ENCODE measurements at regions not wholly inside any gene's neighbourhood (a gene's known extent, or its start where the extent isn't known, plus 50 kb on each side); places are given as distances from the start of the nearest gene placed in this dataset.

DNA sequence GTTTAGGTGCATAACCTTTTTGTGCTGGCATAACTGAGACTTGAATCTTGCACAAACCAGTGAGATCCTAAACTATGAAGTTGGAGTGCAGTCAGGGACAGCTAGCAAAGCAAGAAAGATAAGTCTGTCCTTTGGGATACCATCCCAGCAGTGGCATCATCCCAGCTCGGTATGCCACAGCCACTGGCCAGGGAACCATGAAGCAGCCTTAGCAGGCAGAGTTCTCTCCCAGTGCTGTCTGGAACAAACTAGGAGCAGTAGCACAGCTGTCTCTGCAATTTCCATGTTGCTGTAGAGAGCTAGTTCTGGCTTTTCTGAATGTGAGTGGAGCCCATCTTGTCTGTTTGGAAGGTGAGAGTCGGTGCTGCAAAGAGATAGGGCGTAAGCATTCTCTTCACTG is 130.3 kb downstream of the DTWD1 start:
- Histone ChIP-seq H3K27me3 (replicated peaks; ENCODE audit: control insufficient read depth, insufficient read depth, low read length) (no peaks in the 10 kb centered on the region), H3K4me3 (ENCODE audit: low read length) (no peak overlapping the region), H3K9me3 (ENCODE audit: control insufficient read depth, low read length) (no peaks in the 10 kb centered on the region), H3K9ac (ENCODE audit: low read length) (peak overlapping the region; percentile 43), H3K4me1 (ENCODE audit: control insufficient read depth, insufficient read depth, low read length) (peaks cover 25% of the 10 kb centered on the region), H3K36me3 (ENCODE audit: control insufficient read depth, insufficient read depth, low read length, severe bottlenecking) (no peaks in the 10 kb centered on the region)
- no peak for DNase-seq (ENCODE audit: low read depth)

DNA sequence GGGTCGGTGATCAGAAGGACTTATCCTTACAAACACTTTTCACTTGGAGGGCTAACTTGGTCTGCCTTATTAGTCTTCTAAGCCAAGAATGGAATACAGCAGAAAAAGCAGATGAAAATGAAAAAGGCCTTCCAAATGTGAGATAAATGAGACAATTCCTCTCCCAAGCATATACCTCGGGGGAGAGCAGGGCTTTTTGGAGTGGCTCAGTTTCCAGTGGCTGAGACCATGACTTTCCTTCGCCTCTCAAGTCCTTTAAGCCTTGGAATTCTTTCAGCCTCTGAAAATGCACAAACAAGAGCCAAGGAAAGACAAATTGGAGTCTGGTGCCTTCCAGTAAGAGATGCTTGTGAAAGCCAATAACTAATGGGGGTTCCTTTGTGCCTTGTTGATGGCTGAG is 130.9 kb downstream of the DTWD1 start:
- Histone ChIP-seq H3K9me3 (ENCODE audit: control insufficient read depth, low read length) (no peaks in the 10 kb centered on the region), H3K36me3 (ENCODE audit: control insufficient read depth, insufficient read depth, low read length, severe bottlenecking) (no peaks in the 10 kb centered on the region), H3K4me1 (ENCODE audit: control insufficient read depth, insufficient read depth, low read length) (peaks cover 25% of the 10 kb centered on the region), H3K4me3 (ENCODE audit: low read length) (no peak overlapping the region), H3K9ac (ENCODE audit: low read length) (peak overlapping the region; percentile 43), H3K27me3 (replicated peaks; ENCODE audit: control insufficient read depth, insufficient read depth, low read length) (no peaks in the 10 kb centered on the region)
- no peak for DNase-seq (ENCODE audit: low read depth)

DNA sequence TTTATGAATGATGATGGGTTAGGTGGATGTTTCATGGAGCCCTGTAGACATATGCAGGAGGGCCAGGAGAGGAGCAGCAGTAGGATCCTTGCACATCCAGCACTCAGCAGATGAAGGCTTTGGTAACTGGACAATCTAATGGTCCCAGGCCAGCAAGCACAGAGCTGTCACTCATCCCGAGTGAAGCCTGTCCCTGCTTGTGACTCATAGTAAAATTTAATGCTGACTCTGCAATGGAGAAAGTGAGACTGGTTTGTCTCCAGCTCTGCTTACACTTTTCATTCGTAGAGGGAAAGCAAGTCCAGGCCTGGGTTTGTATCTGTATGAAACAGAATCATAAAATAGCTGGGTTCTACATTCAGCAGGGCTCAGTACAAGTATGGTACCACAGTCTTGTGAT is 131.7 kb downstream of the DTWD1 start:
- Histone ChIP-seq H3K36me3 (ENCODE audit: control insufficient read depth, insufficient read depth, low read length, severe bottlenecking) (no peaks in the 10 kb centered on the region), H3K9me3 (ENCODE audit: control insufficient read depth, low read length) (no peaks in the 10 kb centered on the region), H3K9ac (ENCODE audit: low read length) (no peak overlapping the region), H3K4me1 (ENCODE audit: control insufficient read depth, insufficient read depth, low read length) (peaks cover 25% of the 10 kb centered on the region), H3K27me3 (replicated peaks; ENCODE audit: control insufficient read depth, insufficient read depth, low read length) (no peaks in the 10 kb centered on the region), H3K4me3 (ENCODE audit: low read length) (no peak overlapping the region)
- no peak for DNase-seq (ENCODE audit: low read depth)

DNA sequence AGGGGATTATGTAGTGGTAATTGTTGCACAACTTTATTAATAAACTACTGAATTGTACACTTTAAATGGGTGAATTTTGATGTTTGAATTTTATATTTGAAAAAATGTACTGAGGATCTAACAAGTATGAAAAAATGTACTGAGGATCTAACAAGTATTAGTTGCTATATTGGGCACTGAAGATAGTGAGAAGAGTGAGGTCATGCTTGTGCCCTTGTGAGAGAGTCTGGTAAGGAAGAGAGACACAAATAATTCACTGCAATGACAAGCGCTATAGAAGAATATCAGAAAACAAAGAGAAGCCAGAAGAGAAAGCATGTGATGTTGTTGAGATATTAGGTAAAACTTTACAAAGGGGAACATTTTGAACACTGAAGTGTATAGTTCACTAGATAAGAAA is 137.6 kb downstream of the DTWD1 start:
- Histone ChIP-seq H3K9me3 (ENCODE audit: control insufficient read depth, low read length) (peaks cover 43% of the 10 kb centered on the region), H3K9ac (ENCODE audit: low read length) (no peak overlapping the region), H3K27me3 (replicated peaks; ENCODE audit: control insufficient read depth, insufficient read depth, low read length) (no peaks in the 10 kb centered on the region), H3K36me3 (ENCODE audit: control insufficient read depth, insufficient read depth, low read length, severe bottlenecking) (no peaks in the 10 kb centered on the region), H3K4me3 (ENCODE audit: low read length) (no peak overlapping the region), H3K4me1 (ENCODE audit: control insufficient read depth, insufficient read depth, low read length) (no peaks in the 10 kb centered on the region)
- DNase-seq (ENCODE audit: low read depth), result no peak

DNA sequence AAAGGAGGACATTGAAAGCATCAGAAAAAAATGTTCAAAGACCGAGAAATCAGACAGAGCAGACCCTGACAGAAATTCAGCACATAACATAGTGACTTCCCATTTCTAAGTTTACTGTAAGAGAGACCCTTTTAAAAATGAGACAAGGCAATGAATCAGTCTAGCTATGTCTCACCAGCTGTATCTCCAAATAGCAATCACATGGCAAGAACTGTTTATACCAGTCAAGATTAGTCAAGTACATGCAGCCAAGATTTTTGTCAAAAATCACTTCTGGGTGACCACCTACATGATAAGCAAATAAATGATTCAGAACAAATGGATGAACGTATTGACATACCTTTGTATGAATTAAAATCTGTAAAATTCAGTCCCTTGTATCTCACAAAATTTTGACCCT is 138.0 kb downstream of the DTWD1 start:
- Histone ChIP-seq H3K27me3 (replicated peaks; ENCODE audit: control insufficient read depth, insufficient read depth, low read length) (no peaks in the 10 kb centered on the region), H3K4me1 (ENCODE audit: control insufficient read depth, insufficient read depth, low read length) (no peaks in the 10 kb centered on the region), H3K9ac (ENCODE audit: low read length) (no peak overlapping the region), H3K36me3 (ENCODE audit: control insufficient read depth, insufficient read depth, low read length, severe bottlenecking) (no peaks in the 10 kb centered on the region), H3K4me3 (ENCODE audit: low read length) (no peak overlapping the region), H3K9me3 (ENCODE audit: control insufficient read depth, low read length) (peaks cover 44% of the 10 kb centered on the region)
- DNase-seq (ENCODE audit: low read depth), result no peak

DNA sequence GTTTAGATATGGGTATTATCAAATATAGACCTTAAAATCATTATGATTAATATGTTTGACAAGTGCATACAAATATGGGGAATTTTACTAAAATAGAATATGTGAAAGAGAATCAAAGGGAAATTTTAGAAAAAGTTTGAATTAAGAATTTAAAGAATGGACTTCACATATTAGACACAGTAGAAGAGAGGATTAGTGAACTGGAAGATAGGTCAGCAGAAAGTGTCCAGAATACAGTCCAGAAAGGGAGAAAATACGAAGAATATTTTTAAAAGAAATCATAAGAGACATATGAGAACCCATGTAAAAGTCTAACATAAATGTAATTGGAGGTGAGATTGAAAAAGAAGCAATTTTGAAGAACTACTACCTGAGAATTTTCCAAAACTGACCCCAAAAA is 139.9 kb downstream of the DTWD1 start:
- Histone ChIP-seq H3K9ac (ENCODE audit: low read length) (no peak overlapping the region), H3K27me3 (replicated peaks; ENCODE audit: control insufficient read depth, insufficient read depth, low read length) (no peaks in the 10 kb centered on the region), H3K9me3 (ENCODE audit: control insufficient read depth, low read length) (peaks cover 63% of the 10 kb centered on the region), H3K36me3 (ENCODE audit: control insufficient read depth, insufficient read depth, low read length, severe bottlenecking) (no peaks in the 10 kb centered on the region), H3K4me1 (ENCODE audit: control insufficient read depth, insufficient read depth, low read length) (no peaks in the 10 kb centered on the region), H3K4me3 (ENCODE audit: low read length) (peak overlapping the region; percentile 22)
- DNase-seq (ENCODE audit: low read depth), result no peak

DNA sequence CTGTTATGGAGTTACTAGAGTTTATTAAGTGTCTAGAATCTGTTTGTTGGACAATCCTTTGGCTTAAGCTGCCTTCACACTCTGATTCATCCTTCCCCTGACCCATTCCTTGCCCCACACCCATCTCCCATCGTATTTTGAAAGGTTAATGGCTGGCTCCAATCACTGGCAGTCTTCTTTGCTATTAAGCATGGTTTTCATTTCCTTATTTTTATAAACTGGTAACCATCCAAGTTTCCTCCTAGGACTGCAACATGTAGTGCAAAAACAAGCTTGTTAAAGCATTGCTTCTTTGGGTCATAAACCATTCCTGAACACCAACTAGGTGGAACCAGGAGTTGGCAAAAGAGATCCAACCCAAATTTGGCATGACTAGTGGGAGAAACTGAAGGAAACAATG is 148.4 kb downstream of the DTWD1 start:
- peaks cover 17% of the 10 kb centered on the region for H3K9me3 ChIP-seq (ENCODE audit: control insufficient read depth, low read length)

DNA sequence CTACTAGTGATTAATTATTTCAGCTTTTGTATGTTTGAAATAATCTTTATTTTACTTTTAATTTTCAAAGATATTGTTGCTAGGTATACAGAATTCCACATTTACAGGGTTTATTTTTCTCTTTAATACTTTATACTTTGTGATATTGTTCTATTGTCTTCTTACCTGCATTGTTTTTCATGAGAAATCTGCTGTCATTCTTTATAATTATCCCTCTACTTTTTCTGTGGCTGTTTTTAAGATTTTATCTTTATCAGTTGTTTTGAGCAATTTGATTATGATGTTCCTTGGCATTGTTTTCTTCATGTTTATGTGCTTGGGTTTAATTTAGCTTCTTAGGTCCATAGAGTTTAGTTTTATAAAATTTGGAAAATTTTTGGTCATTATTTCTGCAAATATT is 168.6 kb downstream of the DTWD1 start:
- no peaks in the 10 kb centered on the region for H3K27me3 ChIP-seq (replicated peaks; ENCODE audit: control insufficient read depth, insufficient read depth, low read length)
- H3K9ac ChIP-seq (ENCODE audit: low read length), result no peak overlapping the region
- H3K36me3 ChIP-seq (ENCODE audit: control insufficient read depth, insufficient read depth, low read length, severe bottlenecking), result no peaks in the 10 kb centered on the region
- DNase-seq (ENCODE audit: low read depth), result no peak
- no peak overlapping the region for H3K4me3 ChIP-seq (ENCODE audit: low read length)
- H3K9me3 ChIP-seq (ENCODE audit: control insufficient read depth, low read length), result peaks cover 41% of the 10 kb centered on the region
- no peaks in the 10 kb centered on the region for H3K4me1 ChIP-seq (ENCODE audit: control insufficient read depth, insufficient read depth, low read length)

More for the DNA sequence above, 148.4 kb downstream of the DTWD1 start:
- Histone ChIP-seq H3K4me1 (ENCODE audit: control insufficient read depth, insufficient read depth, low read length) (no peaks in the 10 kb centered on the region), H3K9ac (ENCODE audit: low read length) (no peak overlapping the region), H3K27me3 (replicated peaks; ENCODE audit: control insufficient read depth, insufficient read depth, low read length) (no peaks in the 10 kb centered on the region), H3K36me3 (ENCODE audit: control insufficient read depth, insufficient read depth, low read length, severe bottlenecking) (no peaks in the 10 kb centered on the region), H3K4me3 (ENCODE audit: low read length) (no peak overlapping the region)
- DNase-seq (ENCODE audit: low read depth), result no peak

DNA sequence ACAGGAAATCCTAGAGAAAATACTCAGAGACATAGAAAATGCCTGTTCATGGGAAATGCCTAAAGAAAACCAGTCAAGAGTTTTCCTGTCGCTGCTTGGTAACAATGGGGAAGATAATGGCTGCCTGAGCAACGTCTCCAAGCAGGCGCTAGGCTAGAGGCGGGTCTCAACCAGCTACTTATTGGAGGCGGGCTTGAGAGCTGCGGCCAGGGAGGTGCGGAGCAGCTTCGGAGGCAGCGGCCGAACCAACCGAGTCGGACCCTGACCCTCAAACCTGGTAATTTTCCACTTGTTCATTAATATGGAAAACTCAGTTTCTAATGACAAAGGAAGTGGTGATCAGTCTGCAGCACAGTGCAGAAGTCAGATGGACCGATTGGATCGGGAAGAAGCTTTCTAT is 173.1 kb downstream of the DTWD1 start:
- Histone ChIP-seq H3K27me3 (replicated peaks; ENCODE audit: control insufficient read depth, insufficient read depth, low read length) (no peaks in the 10 kb centered on the region), H3K9ac (ENCODE audit: low read length) (no peak overlapping the region)
- no peak for DNase-seq (ENCODE audit: low read depth)

DNA sequence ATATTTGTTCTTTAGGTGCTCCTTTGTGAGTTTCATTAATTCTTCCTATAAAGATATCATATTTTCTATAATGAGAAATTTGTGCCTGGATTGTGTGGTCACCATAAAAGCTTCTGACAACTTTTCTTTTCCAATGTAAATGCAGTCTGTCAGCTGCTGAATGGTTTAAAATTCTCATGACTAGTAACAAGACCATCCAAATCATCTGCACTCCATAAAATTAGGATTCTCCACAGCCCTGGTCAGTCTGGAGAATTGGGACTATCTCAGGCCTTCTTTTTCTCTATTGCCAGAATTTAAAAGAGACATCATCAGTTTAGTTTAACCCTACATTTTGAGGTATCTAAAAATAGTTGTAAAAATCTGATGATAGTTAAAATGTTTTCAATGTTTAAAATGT is 180.9 kb downstream of the DTWD1 start:
- Histone ChIP-seq H3K9me3 (ENCODE audit: control insufficient read depth, low read length) (peaks cover 4% of the 10 kb centered on the region), H3K27me3 (replicated peaks; ENCODE audit: control insufficient read depth, insufficient read depth, low read length) (no peaks in the 10 kb centered on the region), H3K4me1 (ENCODE audit: control insufficient read depth, insufficient read depth, low read length) (no peaks in the 10 kb centered on the region), H3K4me3 (ENCODE audit: low read length) (no peak overlapping the region), H3K9ac (ENCODE audit: low read length) (no peak overlapping the region), H3K36me3 (ENCODE audit: control insufficient read depth, insufficient read depth, low read length, severe bottlenecking) (no peaks in the 10 kb centered on the region)
- DNase-seq (ENCODE audit: low read depth), result no peak

More for the DNA sequence above, 173.1 kb downstream of the DTWD1 start:
- H3K4me1 ChIP-seq (ENCODE audit: control insufficient read depth, insufficient read depth, low read length), result no peaks in the 10 kb centered on the region
- no peaks in the 10 kb centered on the region for H3K36me3 ChIP-seq (ENCODE audit: control insufficient read depth, insufficient read depth, low read length, severe bottlenecking)
- no peak overlapping the region for H3K4me3 ChIP-seq (ENCODE audit: low read length)
- peaks cover 32% of the 10 kb centered on the region for H3K9me3 ChIP-seq (ENCODE audit: control insufficient read depth, low read length)

Measured in adipocyte (in vitro differentiated cells).